Urinary bladder (tissue), 3 donors: ENCODE measurements at regions not wholly inside any gene's neighbourhood (a gene's known extent, or its start where the extent isn't known, plus 50 kb on each side); places are given as distances from the start of the nearest gene placed in this dataset.

Source experiments
- DNase-seq: peaks from one replicate; pipeline ENCODE4 v3.0.0-alpha.2; 2015; ENCODE audit errors: extremely low spot score
- H3K27ac ChIP-seq: one replicate; pipeline ENCODE4 v1.5.1; 2013; ENCODE audit warnings: low read depth, mild to moderate bottlenecking, moderate library complexity
- H3K36me3 ChIP-seq: one replicate; pipeline ENCODE4 v1.6.1; 2013; ENCODE audit warnings: mild to moderate bottlenecking, moderate library complexity; ENCODE audit not compliant: insufficient read depth
- H3K4me1 ChIP-seq: one replicate; pipeline ENCODE4 v1.6.1; 2013; ENCODE audit warnings: mild to moderate bottlenecking, moderate library complexity; ENCODE audit not compliant: insufficient read depth
- H3K4me3 ChIP-seq: one replicate; pipeline ENCODE4 v1.5.1; 2013; ENCODE audit warnings: low read depth, low read length
- WGBS: extraction: QIAGEN DNeasy Blood & Tissue Kit; methylation state at CpG from one replicate; pipeline ENCODE4 v1.1.7; 2013; 5-methylcytosine and 5-hydroxymethylcytosine counted together
- donor health status: healthy with polysubstance abuse.
- donor health status: healthy.

GRCh38 chr16:73793871-73794437, 502.7 kb upstream of the PSMD7 start:
- Histone ChIP-seq H3K36me3 (no peaks in the 10 kb centered on the region), H3K4me1 (no peaks in the 10 kb centered on the region), H3K4me3 (no peak overlapping the region), H3K27ac (no peak overlapping the region)
- WGBS, result 60% methylated on average over 11 of the region's 11 CpGs
- no peak for DNase-seq

GRCh38 chr16:73793260-73793659, 503.4 kb upstream of the PSMD7 start:
- WGBS, result 36% methylated on average over 4 of the region's 4 CpGs
- H3K4me1 ChIP-seq, result no peaks in the 10 kb centered on the region
- H3K27ac ChIP-seq, result no peak overlapping the region
- no peaks in the 10 kb centered on the region for H3K36me3 ChIP-seq
- H3K4me3 ChIP-seq, result no peak overlapping the region
- DNase-seq, result no peak

- no peak for DNase-seq
- no peak overlapping the region for H3K27ac ChIP-seq
- no peaks in the 10 kb centered on the region for H3K4me1 ChIP-seq
- 48% methylated on average over 15 of the region's 15 CpGs for WGBS
- no peak overlapping the region for H3K4me3 ChIP-seq
- H3K36me3 ChIP-seq, result no peaks in the 10 kb centered on the region
Measured at GRCh38 chr16:73792199-73793020, 504.2 kb upstream of the PSMD7 start.

GRCh38 chr16:73781297-73781696, 515.3 kb upstream of the PSMD7 start:
- H3K4me3 ChIP-seq, result no peak overlapping the region
- 77% methylated on average over 3 of the region's 3 CpGs for WGBS
- H3K4me1 ChIP-seq, result no peaks in the 10 kb centered on the region
- H3K27ac ChIP-seq, result no peak overlapping the region
- H3K36me3 ChIP-seq, result no peaks in the 10 kb centered on the region
- no peak for DNase-seq

- Histone ChIP-seq H3K4me1 (no peaks in the 10 kb centered on the region), H3K36me3 (no peaks in the 10 kb centered on the region), H3K4me3 (no peak overlapping the region), H3K27ac (no peak overlapping the region)
- WGBS, result 90% methylated on average over 5 of the region's 5 CpGs
- no peak for DNase-seq
Measured at GRCh38 chr16:73778887-73779286, 517.7 kb upstream of the PSMD7 start.

- no peaks in the 10 kb centered on the region for H3K4me1 ChIP-seq
- 24% methylated on average over 10 of the region's 10 CpGs for WGBS
- DNase-seq, result no peak
- no peak overlapping the region for H3K4me3 ChIP-seq
- H3K36me3 ChIP-seq, result no peaks in the 10 kb centered on the region
- H3K27ac ChIP-seq, result no peak overlapping the region
Measured at GRCh38 chr16:73775841-73776388, 520.7 kb upstream of the PSMD7 start.

GRCh38 chr16:73771196-73772064, 525.2 kb upstream of the PSMD7 start:
- no peaks in the 10 kb centered on the region for H3K4me1 ChIP-seq
- 88% methylated on average over 4 of the region's 4 CpGs for WGBS

GRCh38 chr16:73768786-73769203, 527.8 kb upstream of the PSMD7 start:
- WGBS, result 28% methylated on average over 3 of the region's 3 CpGs
- H3K4me3 ChIP-seq, result no peak overlapping the region
- DNase-seq, result no peak
- H3K4me1 ChIP-seq, result no peaks in the 10 kb centered on the region
- no peak overlapping the region for H3K27ac ChIP-seq
- H3K36me3 ChIP-seq, result no peaks in the 10 kb centered on the region

More at GRCh38 chr16:73771196-73772064, 525.2 kb upstream of the PSMD7 start:
- H3K27ac ChIP-seq, result no peak overlapping the region
- H3K4me3 ChIP-seq, result no peak overlapping the region
- H3K36me3 ChIP-seq, result no peaks in the 10 kb centered on the region
- DNase-seq, result no peak

- 40% methylated on average over 4 of the region's 4 CpGs for WGBS
- H3K4me3 ChIP-seq, result no peak overlapping the region
- no peak for DNase-seq
- H3K36me3 ChIP-seq, result no peaks in the 10 kb centered on the region
- H3K4me1 ChIP-seq, result no peaks in the 10 kb centered on the region
- H3K27ac ChIP-seq, result no peak overlapping the region
Measured at GRCh38 chr16:73764321-73764720, 532.3 kb upstream of the PSMD7 start.

GRCh38 chr16:73756289-73757178, 540.1 kb upstream of the PSMD7 start:
- Histone ChIP-seq H3K36me3 (no peaks in the 10 kb centered on the region), H3K27ac (no peak overlapping the region), H3K4me1 (no peaks in the 10 kb centered on the region), H3K4me3 (no peak overlapping the region)
- DNase-seq, result no peak
- WGBS, result 80% methylated on average over 16 of the region's 16 CpGs

GRCh38 chr16:73753931-73754330, 542.7 kb upstream of the PSMD7 start:
- H3K4me1 ChIP-seq, result no peaks in the 10 kb centered on the region
- H3K4me3 ChIP-seq, result no peak overlapping the region
- no peak for DNase-seq
- WGBS, result 63% methylated on average over 3 of the region's 3 CpGs
- H3K27ac ChIP-seq, result no peak overlapping the region
- no peaks in the 10 kb centered on the region for H3K36me3 ChIP-seq

GRCh38 chr16:73750639-73751038, 546.0 kb upstream of the PSMD7 start:
- Histone ChIP-seq H3K27ac (no peak overlapping the region), H3K4me1 (no peaks in the 10 kb centered on the region), H3K4me3 (no peak overlapping the region), H3K36me3 (no peaks in the 10 kb centered on the region)
- no peak for DNase-seq
- 71% methylated on average over 3 of the region's 3 CpGs for WGBS

- no peak for DNase-seq
- Histone ChIP-seq H3K4me3 (no peak overlapping the region), H3K36me3 (no peaks in the 10 kb centered on the region)
Measured at GRCh38 chr16:73747328-73747727, 549.3 kb upstream of the PSMD7 start.

More at GRCh38 chr16:73747328-73747727, 549.3 kb upstream of the PSMD7 start:
- H3K4me1 ChIP-seq, result no peaks in the 10 kb centered on the region
- H3K27ac ChIP-seq, result no peak overlapping the region
